GM23248 (cell line): ENCODE measurements at regions not wholly inside any gene's neighbourhood (a gene's known extent, or its start where the extent isn't known, plus 50 kb on each side); places are given as distances from the start of the nearest gene placed in this dataset.

Experiments used
- EZH2 ChIP-seq: fragments of 200-600 bp; sonication (generic); IDR thresholded peaks from 2 replicates; pipeline ENCODE4 v1.6.1; 2018; ENCODE audit warnings: antibody characterized with exemption, mild to moderate bottlenecking; ENCODE audit not compliant: insufficient read depth, poor library complexity, severe bottlenecking
- EZH2phosphoT487 ChIP-seq: fragments of 200-600 bp; sonication (generic); IDR thresholded peaks from 2 replicates; pipeline ENCODE4 v1.6.1; 2018; ENCODE audit warnings: antibody characterized with exemption, moderate library complexity, mild to moderate bottlenecking, low read depth; ENCODE audit not compliant: insufficient read depth

DNA sequence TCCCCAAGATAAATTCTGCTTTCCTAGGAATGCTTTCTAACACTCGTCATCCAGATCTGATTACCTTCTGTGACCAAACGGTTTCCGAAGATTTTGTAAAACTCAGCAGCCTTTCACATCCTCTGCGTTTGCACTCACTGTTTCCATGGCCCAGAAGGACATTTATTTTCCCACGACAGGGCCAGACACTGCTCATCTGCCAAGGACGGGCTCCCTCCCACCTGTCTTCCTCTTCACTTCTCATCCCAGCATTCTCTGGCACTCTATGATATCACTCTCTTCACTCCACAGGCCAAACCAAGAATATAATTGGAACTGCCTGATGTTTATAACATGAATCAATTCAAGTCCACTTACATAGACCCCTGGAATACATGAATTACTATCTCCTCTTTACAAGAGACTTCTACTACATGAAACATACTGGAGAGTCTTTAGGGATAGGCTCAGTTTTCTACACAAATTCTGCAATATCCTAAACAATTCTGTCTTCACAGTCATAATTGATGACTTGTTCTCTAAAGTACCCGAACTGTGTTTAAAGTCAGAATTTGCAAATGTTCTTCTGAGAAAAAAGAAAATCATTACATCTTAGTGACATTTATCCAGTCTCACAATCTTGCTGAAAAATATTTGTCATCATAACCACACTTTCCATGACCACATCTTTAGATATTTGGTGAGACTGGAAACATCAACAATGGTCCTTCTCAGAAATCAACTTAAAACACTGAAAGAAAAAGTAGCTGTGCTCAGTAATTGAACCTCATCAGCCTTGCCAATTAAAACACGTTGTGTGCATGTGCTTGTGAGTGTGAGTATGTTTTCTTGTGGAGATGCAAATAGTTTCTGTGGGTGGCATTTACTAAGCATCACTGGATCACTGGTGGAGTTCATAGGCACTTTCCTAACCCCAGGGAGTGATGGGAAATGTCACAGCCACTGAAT, 79.5 kb upstream of the PRSS58 start:
- TF ChIP-seq EZH2phosphoT487 (no peak), EZH2 (no peak)
